GM19240 (cell line): ENCODE measurements at regions not wholly inside any gene's neighbourhood (a gene's known extent, or its start where the extent isn't known, plus 50 kb on each side); places are given as distances from the start of the nearest gene placed in this dataset.

ENCODE experiments used
- DNase-seq: peaks from one replicate; pipeline ENCODE4 v3.0.0; 2011; ENCODE audit warnings: low spot score; ENCODE audit not compliant: insufficient read length

DNA sequence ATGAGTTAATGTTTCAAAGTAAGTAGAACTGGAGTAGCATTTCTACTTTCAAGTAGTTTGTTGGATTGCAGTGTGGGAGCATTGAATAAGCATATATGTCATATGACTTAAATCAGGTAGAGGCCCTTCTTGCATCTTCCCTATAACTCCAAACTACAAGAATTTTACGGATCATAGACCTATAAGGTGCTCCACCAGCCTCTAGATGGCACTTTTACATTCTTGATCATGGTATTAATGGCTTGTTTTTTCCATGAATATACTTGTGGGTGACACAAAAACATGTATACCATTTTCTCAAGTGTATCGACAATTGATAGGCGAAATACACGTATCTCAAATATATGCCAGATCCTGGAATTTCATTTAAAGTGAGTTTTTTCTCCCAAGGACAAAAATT lies 311.1 kb downstream of the ZPLD1 start:
- no peak for DNase-seq

- no peak for DNase-seq
Observed at GRCh38 chr3:102747611-102748010, 312.8 kb downstream of the ZPLD1 start.

DNA sequence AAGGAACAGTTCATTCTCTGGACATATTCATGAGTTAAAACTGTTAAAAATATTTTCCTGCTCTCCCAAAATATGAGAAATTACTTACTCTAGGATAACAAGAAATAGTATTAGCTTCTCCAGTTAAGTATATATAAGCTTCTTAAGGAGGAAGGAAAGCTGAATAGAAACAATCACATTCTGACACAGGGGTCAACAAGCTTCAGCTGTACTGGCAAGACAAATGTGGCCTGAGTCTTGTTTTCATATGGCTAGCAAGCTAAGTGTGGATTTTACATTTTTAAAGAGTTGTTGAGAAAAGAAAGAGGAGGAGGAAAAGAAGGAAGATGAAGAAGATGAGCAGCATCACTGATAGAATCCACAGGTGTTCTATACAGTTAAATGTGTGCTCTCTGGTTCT lies 313.8 kb downstream of the ZPLD1 start:
- DNase-seq: no peak

GRCh38 chr3:102750322-102750721 lies 315.5 kb downstream of the ZPLD1 start:
- no peak for DNase-seq

DNA sequence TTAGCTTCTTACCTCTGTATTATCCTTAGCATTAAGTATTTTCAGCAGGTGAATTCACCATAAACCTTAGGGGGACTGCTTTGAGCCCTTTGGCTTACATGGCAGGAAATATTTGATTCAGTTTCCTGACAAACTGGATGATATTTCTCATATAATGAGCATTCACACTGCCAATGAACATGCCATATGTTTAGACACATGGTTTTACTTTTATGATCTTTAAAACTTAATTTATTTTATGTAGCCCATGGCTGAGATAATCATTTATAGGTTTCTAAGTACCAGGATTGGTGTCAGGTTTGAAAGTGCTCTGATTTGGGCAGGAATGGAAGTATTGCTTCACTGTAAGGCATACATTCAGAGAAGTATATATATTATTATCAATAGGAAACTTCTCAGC lies 319.1 kb downstream of the ZPLD1 start:
- no peak for DNase-seq

DNA sequence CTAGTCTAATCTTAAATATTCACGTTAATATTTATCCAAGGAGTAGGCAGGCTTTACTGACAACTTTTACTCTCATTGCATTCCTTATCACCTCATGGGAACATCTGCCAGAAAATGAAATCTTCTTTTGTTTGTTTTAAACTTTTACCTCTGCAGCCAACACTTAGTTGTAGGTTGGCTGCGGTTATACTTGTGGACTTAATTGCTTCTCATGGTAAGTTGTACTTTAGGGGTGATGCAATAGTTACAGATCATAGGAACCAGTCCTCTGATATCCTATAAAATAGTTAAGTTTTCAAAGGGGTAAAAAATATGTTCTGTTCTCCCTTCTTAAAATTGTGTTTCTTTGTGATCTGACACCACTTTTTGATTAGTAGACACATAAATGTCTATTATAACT lies 321.9 kb downstream of the ZPLD1 start:
- no peak for DNase-seq

- DNase-seq: no peak
Observed at GRCh38 chr3:102757950-102758349, 323.1 kb downstream of the ZPLD1 start.

- no peak for DNase-seq
Observed at GRCh38 chr3:102761766-102762165, 327.0 kb downstream of the ZPLD1 start.

DNA sequence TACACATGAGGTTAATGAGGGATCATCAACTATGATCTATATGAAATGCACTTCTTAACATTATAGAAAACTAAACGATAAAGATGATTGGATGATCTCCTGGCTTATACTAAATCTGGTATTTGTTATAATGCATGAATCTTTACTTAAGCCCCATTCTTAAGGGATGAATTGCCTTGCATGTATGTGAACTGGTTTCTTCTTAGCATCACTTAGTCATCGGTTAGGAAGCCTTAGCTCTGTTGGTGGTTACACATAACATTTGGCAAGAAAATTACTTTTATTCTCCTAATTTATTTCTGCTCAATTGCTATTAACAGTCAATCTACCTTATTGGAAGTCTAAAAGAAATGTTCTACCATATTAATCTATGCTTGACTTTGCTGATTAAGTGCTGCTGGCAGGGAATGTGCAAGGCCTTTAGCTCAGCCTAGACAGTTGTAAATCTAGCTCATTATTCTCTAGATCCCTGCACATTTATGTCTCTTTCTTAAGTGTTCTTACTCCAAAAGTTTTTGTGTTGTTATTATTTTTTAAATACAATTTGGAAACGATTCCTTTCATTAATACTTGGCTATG lies 356.0 kb downstream of the ZPLD1 start:
- DNase-seq: no peak

DNA sequence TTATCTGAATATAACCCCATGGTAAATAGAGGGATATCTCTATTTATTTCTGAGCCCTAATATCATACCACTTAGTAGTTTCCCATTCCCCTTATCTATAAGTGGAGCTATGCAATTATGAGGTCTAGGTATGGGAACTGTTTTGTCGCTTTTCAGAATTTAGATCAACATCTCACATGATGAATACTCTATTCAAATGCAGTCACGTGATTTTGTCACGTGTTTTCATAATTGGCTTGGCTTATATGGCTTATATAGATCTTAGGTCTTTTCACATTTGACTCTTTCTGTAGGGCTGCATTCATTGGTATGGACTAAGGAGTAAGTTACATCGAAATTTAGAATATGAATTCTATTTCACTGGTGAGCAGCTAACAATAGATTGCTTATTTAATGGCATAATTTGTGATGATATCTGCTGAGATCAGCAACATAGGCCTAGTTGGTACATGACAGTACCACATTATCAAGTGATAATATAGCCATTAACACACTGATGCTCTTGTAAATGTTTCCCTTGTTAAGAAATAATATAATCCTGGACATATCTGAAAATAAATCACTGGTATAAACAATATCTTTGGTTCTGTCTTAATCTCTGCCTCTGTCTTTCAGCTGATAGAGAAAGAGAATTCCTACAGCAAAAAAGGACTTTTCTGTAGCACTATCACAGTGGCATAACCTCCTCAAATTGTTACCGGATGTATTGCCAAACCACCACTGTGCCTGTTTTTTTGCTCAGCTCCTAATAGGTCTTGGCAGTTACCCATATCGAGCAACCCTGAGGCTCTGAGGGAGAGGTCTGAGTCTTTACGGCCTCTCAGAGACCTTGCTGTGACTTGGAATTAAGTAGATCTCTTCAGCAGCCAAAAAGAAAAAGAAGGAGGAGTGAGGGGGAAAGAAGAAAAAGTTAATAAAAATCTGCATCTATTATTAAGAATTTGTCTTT lies 357.1 kb downstream of the ZPLD1 start:
- no peak for DNase-seq

DNA sequence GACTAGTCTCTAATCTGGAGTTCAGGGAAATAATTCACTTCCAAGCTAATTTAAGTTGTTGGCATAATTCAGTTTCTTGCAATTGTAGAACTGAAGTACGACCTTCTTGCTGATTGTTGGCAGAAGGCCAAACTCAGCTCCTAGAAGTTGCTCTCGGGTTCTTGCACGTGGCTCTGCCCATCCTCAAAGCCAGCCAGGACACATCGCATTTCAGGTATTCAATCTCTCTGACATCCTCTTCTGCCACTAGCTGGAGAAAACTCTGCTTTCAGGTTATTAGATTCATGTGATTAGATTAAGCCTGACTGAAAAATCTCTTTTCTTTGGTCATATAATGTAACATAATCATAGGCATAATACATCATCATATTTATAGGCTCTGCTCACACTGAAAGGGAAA lies 362.0 kb downstream of the ZPLD1 start:
- no peak for DNase-seq

DNA sequence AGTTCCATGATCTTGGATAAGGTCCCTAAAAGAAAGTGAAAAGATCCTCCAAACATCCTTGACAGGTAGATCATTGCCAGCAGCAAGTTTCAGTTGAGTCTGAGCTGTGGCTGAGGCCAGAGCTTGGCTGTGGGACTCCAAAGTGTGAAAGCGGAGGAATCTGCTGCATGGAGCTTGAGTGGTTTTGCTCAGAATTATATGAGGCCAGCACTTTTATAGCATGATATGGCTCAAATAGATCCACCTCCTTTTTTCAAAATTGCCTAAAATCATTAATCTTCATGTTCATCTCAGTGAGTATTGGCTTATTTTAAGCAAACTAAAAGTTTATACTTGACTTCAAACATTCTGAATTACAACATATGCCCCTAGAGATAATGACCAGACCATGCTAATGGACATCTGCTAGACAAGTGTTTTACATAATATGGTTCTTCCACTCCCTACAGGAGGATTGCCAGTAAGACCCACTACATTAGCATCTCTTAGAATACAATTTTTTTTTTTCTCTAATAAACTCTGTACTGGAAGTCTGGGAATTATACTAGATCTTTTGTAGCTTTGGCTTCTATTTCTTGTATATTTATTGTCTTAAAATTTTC lies 368.1 kb downstream of the ZPLD1 start:
- DNase-seq: no peak

GRCh38 chr3:102810937-102811336 lies 376.1 kb downstream of the ZPLD1 start:
- DNase-seq: no peak

DNA sequence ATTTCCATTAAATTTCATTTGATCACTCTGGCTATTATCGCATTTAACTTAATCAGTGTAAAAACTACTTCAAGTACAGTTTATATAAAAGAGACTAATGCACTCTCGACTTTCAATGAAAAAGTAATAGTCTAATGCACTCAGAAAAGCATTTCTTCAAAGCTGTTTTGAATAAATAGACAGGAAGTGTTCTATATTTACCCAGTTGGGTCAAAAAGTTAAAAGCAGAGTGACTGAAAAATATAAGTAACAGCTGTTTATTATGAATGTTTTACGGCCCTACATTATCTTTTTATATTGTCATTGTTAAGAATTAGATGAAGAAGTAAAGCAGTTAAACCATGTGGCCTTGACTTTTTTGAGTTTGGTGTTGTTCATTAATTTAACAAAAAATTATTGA lies 391.8 kb downstream of the ZPLD1 start:
- no peak for DNase-seq

DNA sequence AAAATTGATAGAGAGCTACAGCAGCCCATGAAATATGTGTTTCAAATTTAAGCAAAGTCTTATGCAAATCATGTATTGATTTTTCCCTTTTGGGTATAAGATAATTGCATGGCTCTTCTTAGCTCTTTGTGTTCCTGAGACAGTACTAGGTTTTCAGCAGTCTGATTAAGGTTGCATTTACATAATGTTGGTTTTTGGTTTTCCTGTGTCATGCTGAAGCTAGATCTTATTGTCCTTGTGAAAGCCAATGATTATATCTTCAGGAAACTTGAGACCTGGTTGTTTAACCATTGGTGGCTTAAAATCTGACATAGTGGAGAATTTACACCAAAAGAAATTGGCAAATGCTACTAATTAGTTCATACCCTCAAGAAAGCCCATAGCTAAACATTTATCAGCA lies 392.6 kb downstream of the ZPLD1 start:
- no peak for DNase-seq

DNA sequence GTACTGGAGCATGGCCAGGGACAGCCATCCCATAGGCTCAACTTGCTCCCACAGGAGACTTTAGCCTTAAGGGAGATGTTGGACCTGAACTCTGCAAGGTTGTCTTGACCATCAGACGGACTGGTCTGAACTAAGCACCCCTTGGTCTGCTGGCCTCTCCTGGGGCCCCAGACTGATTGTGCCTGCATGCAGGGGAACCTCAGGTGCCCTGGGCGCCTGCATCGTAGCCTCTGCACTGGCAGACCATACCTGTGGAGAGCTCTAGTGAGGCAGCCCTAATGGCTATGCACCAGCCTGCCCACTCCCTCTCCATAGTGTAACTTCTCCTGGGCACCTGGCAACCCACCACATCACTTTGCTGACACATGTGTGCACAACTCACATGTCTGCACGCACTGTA lies 395.6 kb downstream of the ZPLD1 start:
- DNase-seq: no peak

DNA sequence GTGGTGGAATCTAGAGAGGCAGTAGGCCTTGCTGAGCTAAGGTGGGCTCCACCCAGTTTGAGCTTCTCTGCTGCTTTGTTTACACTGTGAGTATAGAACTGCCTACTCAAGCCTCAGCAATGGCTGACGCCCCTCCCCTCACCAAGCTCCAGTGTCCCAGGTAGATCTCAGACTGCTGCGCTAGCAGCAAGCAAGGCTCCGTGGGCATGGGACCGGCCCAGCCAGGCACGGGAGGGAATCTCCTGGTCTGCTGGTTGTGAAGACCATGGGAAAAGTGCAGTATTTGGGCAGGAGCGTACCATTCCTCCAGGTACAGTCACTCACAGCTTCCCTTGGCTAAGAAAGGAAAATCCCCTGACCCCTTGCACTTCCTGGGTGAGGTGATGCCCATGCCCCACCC lies 407.1 kb downstream of the ZPLD1 start:
- DNase-seq: no peak

- DNase-seq: no peak
Observed at GRCh38 chr3:102866845-102867244, 432.0 kb downstream of the ZPLD1 start.

DNA sequence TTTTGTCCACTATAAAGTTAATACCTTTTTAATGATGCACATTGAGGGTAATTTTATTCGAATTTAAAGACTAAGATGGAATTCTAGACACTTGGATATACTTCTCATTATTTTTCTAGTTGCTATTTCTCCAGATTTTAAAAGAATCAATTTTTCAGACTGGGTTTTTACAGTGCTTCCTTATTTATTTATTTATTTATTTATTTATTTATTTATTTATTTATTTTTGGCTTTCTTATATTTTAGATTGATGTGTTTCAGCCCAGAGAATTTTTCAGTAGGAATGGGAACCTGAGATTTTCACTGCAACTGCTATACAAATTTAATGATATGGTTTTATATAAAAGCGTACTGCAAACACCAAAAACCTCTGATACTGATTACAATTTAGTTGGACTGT lies 448.7 kb downstream of the ZPLD1 start:
- no peak for DNase-seq

GRCh38 chr3:102885289-102885688 lies 450.5 kb downstream of the ZPLD1 start:
- DNase-seq: no peak

DNA sequence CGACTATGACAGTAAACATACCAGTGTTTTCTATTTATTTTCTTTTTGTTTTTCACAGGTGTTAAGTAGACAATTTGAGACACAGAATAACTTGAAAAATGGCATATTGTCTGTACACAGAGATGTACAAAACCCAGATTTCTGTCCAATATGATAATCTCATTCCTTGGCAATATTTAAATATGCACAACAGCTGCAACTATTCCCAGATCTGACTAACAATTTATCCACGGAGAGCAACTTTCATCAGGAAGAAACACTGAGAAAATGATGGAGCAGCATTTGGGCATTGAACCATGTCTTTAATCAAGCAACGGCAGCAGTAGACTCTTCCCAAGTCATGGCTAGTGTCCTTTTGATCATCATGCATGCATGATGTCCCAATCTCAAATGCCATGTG lies 452.6 kb downstream of the ZPLD1 start:
- DNase-seq: no peak

DNA sequence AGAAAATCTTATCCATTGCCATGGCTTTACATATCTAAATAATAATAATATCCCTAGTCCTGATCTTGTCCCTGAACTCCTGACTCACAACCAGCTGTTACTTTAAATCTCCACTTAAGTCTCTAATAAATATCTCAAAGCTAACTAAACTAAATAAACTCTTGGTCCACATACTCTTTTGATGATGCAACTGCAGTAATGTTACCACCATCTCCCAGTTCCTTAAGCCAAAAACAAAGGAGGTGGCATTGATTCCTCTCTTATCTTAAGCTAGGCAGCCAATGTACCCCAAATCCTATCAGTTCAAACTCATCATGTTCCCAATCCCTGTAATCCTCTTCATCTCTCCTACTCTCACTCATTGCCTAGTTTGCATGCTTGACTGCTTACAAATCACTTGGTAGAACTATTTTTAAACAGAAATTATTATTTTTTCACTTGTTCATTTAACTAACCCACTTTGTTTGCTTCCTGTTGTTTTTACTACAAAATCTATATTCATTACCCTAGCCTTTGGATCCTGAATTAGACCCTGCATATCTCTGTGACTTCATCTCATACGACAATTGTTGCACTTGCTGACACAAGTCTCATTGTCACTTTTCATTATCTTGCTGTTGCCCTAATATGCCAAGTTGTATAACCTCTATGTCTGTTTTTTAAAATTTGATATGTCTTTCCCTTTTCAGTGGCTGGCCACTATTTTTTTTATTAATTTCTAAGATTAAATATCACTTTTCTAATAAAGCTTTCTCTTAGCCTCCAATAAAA lies 462.2 kb downstream of the ZPLD1 start:
- DNase-seq: no peak
